Panc1 (cell line): ENCODE measurements at regions not wholly inside any gene's neighbourhood (a gene's known extent, or its start where the extent isn't known, plus 50 kb on each side); places are given as distances from the start of the nearest gene placed in this dataset.
A peak's percentile ranks its signal among the peaks of the same experiment; 100 is the strongest.

Source experiments
- ATAC-seq: fragments of 200-7000 bp; cut with Tn5 transposase; 2 replicates; pipeline ENCODE4 v1.9.1; 2020; ENCODE audit warnings: mild to moderate bottlenecking, moderate library complexity
- BruUV-seq: library from RNA; stranded (reverse); fragments of 400-500 nt; replicated peaks from 2 replicates; lab custom pipeline; 2021; lab: Mats Ljungman, UMichigan
- CTCF ChIA-PET: fragments of 300-600 bp; sonication (Branson Sonifier 250); formaldehyde crosslinking; loops from one replicate; lab custom pipeline; 2022; ENCODE audit warnings: antibody characterized with exemption; lab: Charles Lee
- POLR2A ChIA-PET: fragments of 300-600 bp; sonication (Branson Sonifier 250); formaldehyde crosslinking; loops from one replicate; lab custom pipeline; 2022; ENCODE audit warnings: antibody characterized with exemption; lab: Charles Lee
- DNase-seq: peaks from one replicate; pipeline ENCODE4 v3.0.0-alpha.2; 2010; ENCODE audit warnings: low read depth, low spot score
- H3K27ac ChIP-seq: 2 replicates; pipeline ENCODE4 v1.5.1; 2011; ENCODE audit warnings: mild to moderate bottlenecking, low read length, inconsistent platforms
- H3K27me3 ChIP-seq: fragments of 200-500 bp; sonication (Bioruptor generic); 2 replicates; pipeline ENCODE4 v1.6.0; 2014; ENCODE audit warnings: low read length, inconsistent platforms; ENCODE audit not compliant: control insufficient read depth, insufficient read depth
- H3K36me3 ChIP-seq: fragments of 200-500 bp; sonication (Bioruptor generic); 2 replicates; pipeline ENCODE4 v1.5.1; 2014; ENCODE audit warnings: inconsistent platforms, mild to moderate bottlenecking, low read length, moderate library complexity; ENCODE audit not compliant: control insufficient read depth, insufficient read depth
- H3K4me1 ChIP-seq: 2 replicates; pipeline ENCODE4 v1.5.1; 2011; ENCODE audit warnings: inconsistent platforms, mild to moderate bottlenecking, low read length, moderate library complexity; ENCODE audit not compliant: control insufficient read depth, insufficient read depth
- H3K4me3 ChIP-seq, 2 experiments: 2 replicates each; pipeline ENCODE4 v1.5.1; 2011 to 2012; ENCODE audit warnings: low read depth in 2 of 2, low read length in 2 of 2, mild to moderate bottlenecking in 2 of 2, inconsistent platforms in 1 of 2, moderate library complexity in 1 of 2
- H3K9me3 ChIP-seq: fragments of 200-500 bp; sonication (Bioruptor generic); 2 replicates; pipeline ENCODE4 v1.5.1; 2014; ENCODE audit warnings: low read depth, mild to moderate bottlenecking, inconsistent platforms, low read length, moderate library complexity; ENCODE audit not compliant: control insufficient read depth, insufficient read depth
- POLR2AphosphoS5 ChIP-seq: IDR thresholded peaks from 2 replicates; pipeline ENCODE4 v1.6.1; 2012; ENCODE audit warnings: mild to moderate bottlenecking, low read depth, low read length, moderate library complexity
- SIN3A ChIP-seq: IDR thresholded peaks from 2 replicates; pipeline ENCODE4 v1.6.1; 2012; ENCODE audit warnings: low read depth, mild to moderate bottlenecking, low read length, moderate library complexity, borderline replicate concordance; ENCODE audit not compliant: insufficient read depth
- TCF7L2 ChIP-seq: IDR thresholded peaks from 2 replicates; pipeline ENCODE4 v1.6.1; 2011; ENCODE audit warnings: mild to moderate bottlenecking, low read depth, low read length, inconsistent platforms
- in situ Hi-C: cut with HindIII; loops from 2 replicates; pipeline ENCODE4 v1.10.0; 2016; ENCODE audit warnings: low sequenced_read_pairs, low pct_unique_long_range_greater_than_20kb
- intact Hi-C: fragments of 100-400 bp; cut with micrococcal nuclease; formaldehyde crosslinking; loops from one replicate; pipeline ENCODE4 v1.10.0; 2022; ENCODE audit not compliant: unreplicated experiment
- TF ChIP-seq, protein P1 (sequence below): fragments of 450-650 bp; IDR thresholded peaks from 2 replicates; pipeline ENCODE4 v1.5.1; 2017; ENCODE audit warnings: mild to moderate bottlenecking
- TF ChIP-seq, protein P2 (sequence below), 2 experiments: IDR thresholded peaks; 2 replicates each; pipeline ENCODE4 v1.6.1; 2011 to 2012; ENCODE audit warnings: low read depth in 2 of 2, control low read depth in 1 of 2, low read length in 1 of 2, mild to moderate bottlenecking in 1 of 2, moderate library complexity in 1 of 2; ENCODE audit not compliant: insufficient read depth in 1 of 2

DNA sequence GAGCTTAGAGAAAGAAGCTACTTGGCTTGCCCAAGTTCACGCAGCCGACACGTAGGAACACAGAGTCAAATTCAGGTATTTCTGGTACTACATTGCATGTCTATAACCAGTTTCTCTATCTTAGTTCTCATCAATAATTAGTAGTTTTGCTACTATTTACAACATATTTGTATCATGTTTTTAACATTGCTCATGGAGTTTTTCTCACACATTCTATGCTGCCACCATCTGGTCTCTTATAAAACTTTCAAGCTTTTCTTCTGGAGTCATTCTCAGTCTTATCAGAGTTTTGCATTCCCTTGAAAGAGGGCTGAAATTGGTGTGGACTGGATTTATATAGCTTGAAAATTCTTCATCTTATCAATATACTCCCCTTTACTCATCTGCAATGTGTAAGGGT is 118.8 kb upstream of the PALMD start:
- POLR2A ChIA-PET: no interaction called here
- DNase-seq (no peak), ATAC-seq (no peak)
- Histone ChIP-seq H3K27me3 (no peaks in the 10 kb centered on the region), H3K9me3 (no peaks in the 10 kb centered on the region), H3K4me3 (no peak overlapping the region), H3K27ac (no peak overlapping the region), H3K4me1 (no peaks in the 10 kb centered on the region), H3K36me3 (no peaks in the 10 kb centered on the region)
- in situ Hi-C loops (no loop called here), intact Hi-C loops (no loop called here)
- CTCF ChIA-PET: interaction anchor here (0.7 kb wide), 1 partner anchor 509 kb away, joined by 3 read pairs; no protein-coding TSS in a partner anchor
- no TSS peak for BruUV-seq
- TF ChIP-seq, protein P1, sequence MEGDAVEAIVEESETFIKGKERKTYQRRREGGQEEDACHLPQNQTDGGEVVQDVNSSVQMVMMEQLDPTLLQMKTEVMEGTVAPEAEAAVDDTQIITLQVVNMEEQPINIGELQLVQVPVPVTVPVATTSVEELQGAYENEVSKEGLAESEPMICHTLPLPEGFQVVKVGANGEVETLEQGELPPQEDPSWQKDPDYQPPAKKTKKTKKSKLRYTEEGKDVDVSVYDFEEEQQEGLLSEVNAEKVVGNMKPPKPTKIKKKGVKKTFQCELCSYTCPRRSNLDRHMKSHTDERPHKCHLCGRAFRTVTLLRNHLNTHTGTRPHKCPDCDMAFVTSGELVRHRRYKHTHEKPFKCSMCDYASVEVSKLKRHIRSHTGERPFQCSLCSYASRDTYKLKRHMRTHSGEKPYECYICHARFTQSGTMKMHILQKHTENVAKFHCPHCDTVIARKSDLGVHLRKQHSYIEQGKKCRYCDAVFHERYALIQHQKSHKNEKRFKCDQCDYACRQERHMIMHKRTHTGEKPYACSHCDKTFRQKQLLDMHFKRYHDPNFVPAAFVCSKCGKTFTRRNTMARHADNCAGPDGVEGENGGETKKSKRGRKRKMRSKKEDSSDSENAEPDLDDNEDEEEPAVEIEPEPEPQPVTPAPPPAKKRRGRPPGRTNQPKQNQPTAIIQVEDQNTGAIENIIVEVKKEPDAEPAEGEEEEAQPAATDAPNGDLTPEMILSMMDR: peak; percentile 18; the same call in 1 of the 2 replicates
- TF ChIP-seq POLR2AphosphoS5: no peak

DNA sequence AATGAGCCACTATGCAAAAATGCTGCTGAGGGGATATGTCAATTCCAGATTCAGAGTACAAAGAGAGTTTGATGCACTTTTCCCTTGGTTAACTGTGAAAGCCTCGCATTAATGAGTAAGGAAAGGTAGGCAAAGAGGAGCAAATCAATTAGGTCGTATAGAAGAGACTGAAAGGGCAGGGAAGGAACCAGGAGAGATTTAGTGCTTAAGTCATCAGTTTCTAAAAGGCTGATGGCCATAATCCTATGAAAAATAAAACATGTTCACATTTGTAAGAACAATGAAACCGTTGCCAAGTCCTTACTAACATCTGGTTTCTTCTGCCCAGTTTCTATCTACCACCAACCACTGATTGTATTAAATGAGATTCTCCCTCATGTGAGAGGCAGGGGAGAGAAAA is 118.4 kb upstream of the PALMD start:
- Histone ChIP-seq H3K9me3 (no peaks in the 10 kb centered on the region), H3K27ac (no peak overlapping the region), H3K27me3 (no peaks in the 10 kb centered on the region), H3K4me3 (no peak overlapping the region), H3K36me3 (no peaks in the 10 kb centered on the region), H3K4me1 (no peaks in the 10 kb centered on the region)
- intact Hi-C loops (no loop called here), in situ Hi-C loops (no loop called here)
- DNase-seq (no peak), ATAC-seq (no peak)
- TF ChIP-seq POLR2AphosphoS5 (no peak), TCF7L2 (no peak), SIN3A (no peak)
- TF ChIP-seq, protein P1: no peak
- TF ChIP-seq, protein P2, sequence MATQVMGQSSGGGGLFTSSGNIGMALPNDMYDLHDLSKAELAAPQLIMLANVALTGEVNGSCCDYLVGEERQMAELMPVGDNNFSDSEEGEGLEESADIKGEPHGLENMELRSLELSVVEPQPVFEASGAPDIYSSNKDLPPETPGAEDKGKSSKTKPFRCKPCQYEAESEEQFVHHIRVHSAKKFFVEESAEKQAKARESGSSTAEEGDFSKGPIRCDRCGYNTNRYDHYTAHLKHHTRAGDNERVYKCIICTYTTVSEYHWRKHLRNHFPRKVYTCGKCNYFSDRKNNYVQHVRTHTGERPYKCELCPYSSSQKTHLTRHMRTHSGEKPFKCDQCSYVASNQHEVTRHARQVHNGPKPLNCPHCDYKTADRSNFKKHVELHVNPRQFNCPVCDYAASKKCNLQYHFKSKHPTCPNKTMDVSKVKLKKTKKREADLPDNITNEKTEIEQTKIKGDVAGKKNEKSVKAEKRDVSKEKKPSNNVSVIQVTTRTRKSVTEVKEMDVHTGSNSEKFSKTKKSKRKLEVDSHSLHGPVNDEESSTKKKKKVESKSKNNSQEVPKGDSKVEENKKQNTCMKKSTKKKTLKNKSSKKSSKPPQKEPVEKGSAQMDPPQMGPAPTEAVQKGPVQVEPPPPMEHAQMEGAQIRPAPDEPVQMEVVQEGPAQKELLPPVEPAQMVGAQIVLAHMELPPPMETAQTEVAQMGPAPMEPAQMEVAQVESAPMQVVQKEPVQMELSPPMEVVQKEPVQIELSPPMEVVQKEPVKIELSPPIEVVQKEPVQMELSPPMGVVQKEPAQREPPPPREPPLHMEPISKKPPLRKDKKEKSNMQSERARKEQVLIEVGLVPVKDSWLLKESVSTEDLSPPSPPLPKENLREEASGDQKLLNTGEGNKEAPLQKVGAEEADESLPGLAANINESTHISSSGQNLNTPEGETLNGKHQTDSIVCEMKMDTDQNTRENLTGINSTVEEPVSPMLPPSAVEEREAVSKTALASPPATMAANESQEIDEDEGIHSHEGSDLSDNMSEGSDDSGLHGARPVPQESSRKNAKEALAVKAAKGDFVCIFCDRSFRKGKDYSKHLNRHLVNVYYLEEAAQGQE (IDR thresholded peaks at IDR 0.05; ENCODE audit: insufficient read depth in 1 of 2, low read depth in 2 of 2, low read length in 1 of 2): no peak
- ChIA-PET CTCF (no interaction called here), POLR2A (no interaction called here)
- BruUV-seq: no TSS peak
